C4-2B (cell line): ENCODE measurements at regions not wholly inside any gene's neighbourhood (a gene's known extent, or its start where the extent isn't known, plus 50 kb on each side); places are given as distances from the start of the nearest gene placed in this dataset.

ENCODE experiments used
- ZFX ChIP-seq: fragments of 450-650 bp; IDR thresholded peaks from 2 replicates; pipeline ENCODE4 v1.6.1; 2017
- TF ChIP-seq, protein P1 (sequence below): fragments of 450-650 bp; conservative IDR thresholded peaks from 2 replicates; pipeline ENCODE4 v1.5.1; 2017; ENCODE audit warnings: mild to moderate bottlenecking

DNA sequence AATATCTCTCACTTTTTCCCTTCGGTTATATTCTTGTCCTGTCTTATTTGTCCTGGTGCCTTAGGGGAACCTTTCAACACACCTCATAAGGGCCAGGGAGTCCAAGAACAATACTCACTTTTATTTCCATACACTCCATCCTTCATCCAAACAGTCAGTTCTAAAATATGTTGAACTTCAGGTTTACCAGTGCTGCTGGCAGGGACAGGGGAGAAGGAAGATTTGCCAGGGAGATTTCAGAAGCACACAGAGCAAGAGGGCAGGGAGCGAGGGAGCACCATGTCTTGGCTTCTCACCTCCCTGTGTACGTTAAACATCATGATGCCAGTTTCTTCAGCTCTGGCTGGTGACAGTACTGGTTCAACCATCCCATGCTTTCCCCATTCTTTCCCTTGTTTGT, 631.1 kb upstream of the FAT1 start:
- TF ChIP-seq, protein P1, sequence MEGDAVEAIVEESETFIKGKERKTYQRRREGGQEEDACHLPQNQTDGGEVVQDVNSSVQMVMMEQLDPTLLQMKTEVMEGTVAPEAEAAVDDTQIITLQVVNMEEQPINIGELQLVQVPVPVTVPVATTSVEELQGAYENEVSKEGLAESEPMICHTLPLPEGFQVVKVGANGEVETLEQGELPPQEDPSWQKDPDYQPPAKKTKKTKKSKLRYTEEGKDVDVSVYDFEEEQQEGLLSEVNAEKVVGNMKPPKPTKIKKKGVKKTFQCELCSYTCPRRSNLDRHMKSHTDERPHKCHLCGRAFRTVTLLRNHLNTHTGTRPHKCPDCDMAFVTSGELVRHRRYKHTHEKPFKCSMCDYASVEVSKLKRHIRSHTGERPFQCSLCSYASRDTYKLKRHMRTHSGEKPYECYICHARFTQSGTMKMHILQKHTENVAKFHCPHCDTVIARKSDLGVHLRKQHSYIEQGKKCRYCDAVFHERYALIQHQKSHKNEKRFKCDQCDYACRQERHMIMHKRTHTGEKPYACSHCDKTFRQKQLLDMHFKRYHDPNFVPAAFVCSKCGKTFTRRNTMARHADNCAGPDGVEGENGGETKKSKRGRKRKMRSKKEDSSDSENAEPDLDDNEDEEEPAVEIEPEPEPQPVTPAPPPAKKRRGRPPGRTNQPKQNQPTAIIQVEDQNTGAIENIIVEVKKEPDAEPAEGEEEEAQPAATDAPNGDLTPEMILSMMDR = no peak
- TF ChIP-seq ZFX = no peak
